ENCODE measurements at regions not wholly inside any gene's neighbourhood (a gene's known extent, or its start where the extent isn't known, plus 50 kb on each side); places are given as distances from the start of the nearest gene placed in this dataset.
"Not testable (repeated sequence)": the region's sequence is repeated elsewhere in the genome, so short reads cannot be mapped to it uniquely, and the experiment has no call there.

- Histone ChIP-seq H3K9ac (ENCODE audit: low read depth in 1 of 3, low read length in 3 of 3) (no peak overlapping the region), H3K27ac (ENCODE audit: low read depth, low read length) (no peak overlapping the region), H3K27me3 (ENCODE audit: control insufficient read depth in 3 of 3, insufficient read depth in 3 of 3, low read length in 3 of 3) (no peaks in the 10 kb centered on the region), H3K4me3 (ENCODE audit: low read length in 3 of 3) (no peak overlapping the region), H3K9me3 (ENCODE audit: control insufficient read depth in 3 of 3, low read length in 3 of 3) (no peaks in the 10 kb centered on the region), H3K4me1 (ENCODE audit: control insufficient read depth in 3 of 3, insufficient read depth in 3 of 3, low read length in 3 of 3) (no peaks in the 10 kb centered on the region), H3K36me3 (ENCODE audit: control insufficient read depth in 3 of 3, insufficient read depth in 3 of 3, low read length in 3 of 3) (no peaks in the 10 kb centered on the region)
These were observed 1136.9 kb downstream of the TAF11L14 start for GRCh38 chr5:18771097-18771610.

- H3K36me3 ChIP-seq (ENCODE audit: control insufficient read depth in 3 of 3, insufficient read depth in 3 of 3, low read length in 3 of 3), result no peaks in the 10 kb centered on the region
- H3K27me3 ChIP-seq (ENCODE audit: control insufficient read depth in 3 of 3, insufficient read depth in 3 of 3, low read length in 3 of 3), result no peaks in the 10 kb centered on the region
- no peak overlapping the region for H3K4me3 ChIP-seq (ENCODE audit: low read length in 3 of 3)
- no peak overlapping the region for H3K27ac ChIP-seq (ENCODE audit: low read depth, low read length)
- H3K4me1 ChIP-seq (ENCODE audit: control insufficient read depth in 3 of 3, insufficient read depth in 3 of 3, low read length in 3 of 3), result no peaks in the 10 kb centered on the region
- H3K9ac ChIP-seq (ENCODE audit: low read depth in 1 of 3, low read length in 3 of 3), result no peak overlapping the region
- no peaks in the 10 kb centered on the region for H3K9me3 ChIP-seq (ENCODE audit: control insufficient read depth in 3 of 3, low read length in 3 of 3)
These were observed 1138.2 kb downstream of the TAF11L14 start for GRCh38 chr5:18772475-18772874.

DNA sequence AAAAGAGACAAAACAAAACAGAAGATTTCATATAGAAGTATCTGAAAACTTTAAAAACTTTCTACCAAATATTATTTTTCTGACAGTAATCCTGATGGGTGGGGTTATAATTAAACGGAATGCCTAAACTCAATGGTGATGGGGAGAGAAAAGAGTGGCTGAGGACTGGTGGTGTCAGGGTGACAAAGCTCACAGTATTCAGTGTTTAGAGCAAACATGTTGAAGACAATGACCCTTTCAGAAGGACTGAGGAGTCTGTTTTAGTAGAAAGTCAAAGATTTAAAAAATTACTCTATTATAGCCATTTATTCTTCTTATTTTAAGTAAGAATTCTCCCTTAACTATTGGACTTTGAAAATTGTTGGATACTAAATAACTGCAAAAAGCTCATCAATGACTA lies 1144.0 kb downstream of the TAF11L14 start:
- peaks cover 0 to 6% (median 0%) of the 10 kb centered on the region in 3 donors for H3K9me3 ChIP-seq (ENCODE audit: control insufficient read depth in 3 of 3, low read length in 3 of 3)
- H3K27me3 ChIP-seq (ENCODE audit: control insufficient read depth in 3 of 3, insufficient read depth in 3 of 3, low read length in 3 of 3), result no peaks in the 10 kb centered on the region
- no peak overlapping the region for H3K9ac ChIP-seq (ENCODE audit: low read depth in 1 of 3, low read length in 3 of 3)
- H3K36me3 ChIP-seq (ENCODE audit: control insufficient read depth in 3 of 3, insufficient read depth in 3 of 3, low read length in 3 of 3), result no peaks in the 10 kb centered on the region
- no peak overlapping the region for H3K27ac ChIP-seq (ENCODE audit: low read depth, low read length)
- no peaks in the 10 kb centered on the region for H3K4me1 ChIP-seq (ENCODE audit: control insufficient read depth in 3 of 3, insufficient read depth in 3 of 3, low read length in 3 of 3)
- no peak overlapping the region for H3K4me3 ChIP-seq (ENCODE audit: low read length in 3 of 3)

GRCh38 chr5:18789218-18789998 lies 1155.1 kb downstream of the TAF11L14 start:
- Histone ChIP-seq H3K9ac (ENCODE audit: low read depth in 1 of 3, low read length in 3 of 3) (no peak overlapping the region), H3K9me3 (ENCODE audit: control insufficient read depth in 3 of 3, low read length in 3 of 3) (no peaks in the 10 kb centered on the region), H3K27me3 (ENCODE audit: control insufficient read depth in 3 of 3, insufficient read depth in 3 of 3, low read length in 3 of 3) (no peaks in the 10 kb centered on the region), H3K36me3 (ENCODE audit: control insufficient read depth in 3 of 3, insufficient read depth in 3 of 3, low read length in 3 of 3) (no peaks in the 10 kb centered on the region), H3K4me3 (ENCODE audit: low read length in 3 of 3) (no peak overlapping the region), H3K4me1 (ENCODE audit: control insufficient read depth in 3 of 3, insufficient read depth in 3 of 3, low read length in 3 of 3) (no peaks in the 10 kb centered on the region), H3K27ac (ENCODE audit: low read depth, low read length) (no peak overlapping the region)

GRCh38 chr5:18792145-18792544 lies 1157.9 kb downstream of the TAF11L14 start:
- Histone ChIP-seq H3K9ac (ENCODE audit: low read depth in 1 of 3, low read length in 3 of 3) (no peak overlapping the region), H3K27me3 (ENCODE audit: control insufficient read depth in 3 of 3, insufficient read depth in 3 of 3, low read length in 3 of 3) (no peaks in the 10 kb centered on the region), H3K4me1 (ENCODE audit: control insufficient read depth in 3 of 3, insufficient read depth in 3 of 3, low read length in 3 of 3) (no peaks in the 10 kb centered on the region), H3K9me3 (ENCODE audit: control insufficient read depth in 3 of 3, low read length in 3 of 3) (no peaks in the 10 kb centered on the region), H3K4me3 (ENCODE audit: low read length in 3 of 3) (no peak overlapping the region), H3K27ac (ENCODE audit: low read depth, low read length) (no peak overlapping the region), H3K36me3 (ENCODE audit: control insufficient read depth in 3 of 3, insufficient read depth in 3 of 3, low read length in 3 of 3) (no peaks in the 10 kb centered on the region)

GRCh38 chr5:18797222-18797621 lies 1163.0 kb downstream of the TAF11L14 start:
- H3K27ac ChIP-seq (ENCODE audit: low read depth, low read length), result no peak overlapping the region
- no peak overlapping the region for H3K9ac ChIP-seq (ENCODE audit: low read depth in 1 of 3, low read length in 3 of 3)
- no peaks in the 10 kb centered on the region for H3K36me3 ChIP-seq (ENCODE audit: control insufficient read depth in 3 of 3, insufficient read depth in 3 of 3, low read length in 3 of 3)
- no peak overlapping the region for H3K4me3 ChIP-seq (ENCODE audit: low read length in 3 of 3)
- no peaks in the 10 kb centered on the region for H3K27me3 ChIP-seq (ENCODE audit: control insufficient read depth in 3 of 3, insufficient read depth in 3 of 3, low read length in 3 of 3)
- H3K9me3 ChIP-seq (ENCODE audit: control insufficient read depth in 3 of 3, low read length in 3 of 3), result no peaks in the 10 kb centered on the region
- no peaks in the 10 kb centered on the region for H3K4me1 ChIP-seq (ENCODE audit: control insufficient read depth in 3 of 3, insufficient read depth in 3 of 3, low read length in 3 of 3)

GRCh38 chr5:18798058-18798457 lies 1163.8 kb downstream of the TAF11L14 start:
- Histone ChIP-seq H3K27ac (ENCODE audit: low read depth, low read length) (no peak overlapping the region), H3K4me1 (ENCODE audit: control insufficient read depth in 3 of 3, insufficient read depth in 3 of 3, low read length in 3 of 3) (no peaks in the 10 kb centered on the region), H3K9ac (ENCODE audit: low read depth in 1 of 3, low read length in 3 of 3) (no peak overlapping the region), H3K36me3 (ENCODE audit: control insufficient read depth in 3 of 3, insufficient read depth in 3 of 3, low read length in 3 of 3) (no peaks in the 10 kb centered on the region), H3K9me3 (ENCODE audit: control insufficient read depth in 3 of 3, low read length in 3 of 3) (no peaks in the 10 kb centered on the region), H3K4me3 (ENCODE audit: low read length in 3 of 3) (no peak overlapping the region), H3K27me3 (ENCODE audit: control insufficient read depth in 3 of 3, insufficient read depth in 3 of 3, low read length in 3 of 3) (no peaks in the 10 kb centered on the region)

DNA sequence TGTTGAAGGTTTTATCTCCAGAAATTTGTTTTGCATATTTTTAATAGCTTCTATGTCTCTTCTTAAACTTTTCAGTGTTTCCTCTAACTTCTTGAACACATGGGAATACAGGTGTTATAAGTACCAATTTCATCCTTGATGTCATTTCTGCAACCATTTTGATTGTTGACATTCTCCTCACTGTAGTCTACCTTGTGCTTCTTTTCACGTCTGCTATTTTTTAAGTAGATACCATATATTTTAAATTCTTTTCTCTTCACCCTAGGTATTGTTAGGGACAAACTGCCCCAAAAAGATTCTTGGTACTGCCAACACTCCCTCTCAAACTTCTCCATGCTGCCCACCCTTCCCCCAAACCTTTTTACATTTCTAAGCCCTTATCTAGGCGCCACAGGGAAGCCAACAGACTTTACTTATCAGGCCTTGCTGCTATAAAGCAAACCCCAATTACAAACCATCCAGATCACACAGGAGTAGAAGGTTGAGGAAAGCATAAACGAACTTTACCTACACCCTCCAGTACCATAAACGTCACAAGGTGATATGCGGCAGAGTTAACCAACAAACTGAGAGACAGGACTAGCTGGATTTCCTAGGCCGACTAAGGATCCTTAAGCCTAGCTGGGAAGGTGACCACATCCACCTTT lies 1165.3 kb downstream of the TAF11L14 start:
- H3K4me1 ChIP-seq (ENCODE audit: control insufficient read depth in 3 of 3, insufficient read depth in 3 of 3, low read length in 3 of 3), result no peaks in the 10 kb centered on the region
- H3K27me3 ChIP-seq (ENCODE audit: control insufficient read depth in 3 of 3, insufficient read depth in 3 of 3, low read length in 3 of 3), result no peaks in the 10 kb centered on the region

GRCh38 chr5:18800293-18801025 lies 1166.2 kb downstream of the TAF11L14 start:
- Histone ChIP-seq H3K9me3 (ENCODE audit: control insufficient read depth in 3 of 3, low read length in 3 of 3) (no peaks in the 10 kb centered on the region), H3K27ac (ENCODE audit: low read depth, low read length) (no peak overlapping the region), H3K9ac (ENCODE audit: low read depth in 1 of 3, low read length in 3 of 3) (no peak overlapping the region), H3K4me1 (ENCODE audit: control insufficient read depth in 3 of 3, insufficient read depth in 3 of 3, low read length in 3 of 3) (no peaks in the 10 kb centered on the region), H3K4me3 (ENCODE audit: low read length in 3 of 3) (no peak overlapping the region), H3K36me3 (ENCODE audit: control insufficient read depth in 3 of 3, insufficient read depth in 3 of 3, low read length in 3 of 3) (no peaks in the 10 kb centered on the region), H3K27me3 (ENCODE audit: control insufficient read depth in 3 of 3, insufficient read depth in 3 of 3, low read length in 3 of 3) (no peaks in the 10 kb centered on the region)

More for the DNA sequence above, 1165.3 kb downstream of the TAF11L14 start:
- Histone ChIP-seq H3K9me3 (ENCODE audit: control insufficient read depth in 3 of 3, low read length in 3 of 3) (no peaks in the 10 kb centered on the region), H3K36me3 (ENCODE audit: control insufficient read depth in 3 of 3, insufficient read depth in 3 of 3, low read length in 3 of 3) (no peaks in the 10 kb centered on the region), H3K27ac (ENCODE audit: low read depth, low read length) (no peak overlapping the region), H3K9ac (ENCODE audit: low read depth in 1 of 3, low read length in 3 of 3) (no peak overlapping the region), H3K4me3 (ENCODE audit: low read length in 3 of 3) (no peak overlapping the region)

DNA sequence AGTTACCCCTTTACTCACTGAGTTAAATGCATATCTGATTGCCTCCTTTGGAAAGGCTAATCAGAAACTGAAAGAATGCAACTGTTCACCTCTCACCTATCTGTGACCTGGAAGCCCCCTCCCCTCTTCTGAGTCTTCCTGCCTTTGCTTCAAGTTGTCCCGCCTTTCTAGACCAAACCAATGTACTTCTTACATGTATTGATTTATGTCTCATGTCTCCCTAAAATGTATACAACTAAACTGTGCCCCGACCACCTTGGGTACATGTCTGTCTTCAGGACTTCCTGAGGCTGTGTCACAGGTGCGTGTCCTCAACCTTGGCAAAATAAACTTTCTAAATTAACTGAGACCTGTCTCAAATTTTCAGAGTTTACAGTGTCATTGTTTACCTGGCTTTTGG lies 1167.2 kb downstream of the TAF11L14 start:
- H3K27ac ChIP-seq (ENCODE audit: low read depth, low read length); H3K9me3 ChIP-seq (ENCODE audit: control insufficient read depth in 3 of 3, low read length in 3 of 3); H3K4me3 ChIP-seq (ENCODE audit: low read length in 3 of 3); H3K9ac ChIP-seq (ENCODE audit: low read depth in 1 of 3, low read length in 3 of 3); H3K36me3 ChIP-seq (ENCODE audit: control insufficient read depth in 3 of 3, insufficient read depth in 3 of 3, low read length in 3 of 3); H3K27me3 ChIP-seq (ENCODE audit: control insufficient read depth in 3 of 3, insufficient read depth in 3 of 3, low read length in 3 of 3); H3K4me1 ChIP-seq (ENCODE audit: control insufficient read depth in 3 of 3, insufficient read depth in 3 of 3, low read length in 3 of 3): not testable (repeated sequence)
